HG02970 (cell line): ENCODE measurements at regions not wholly inside any gene's neighbourhood (a gene's known extent, or its start where the extent isn't known, plus 50 kb on each side); places are given as distances from the start of the nearest gene placed in this dataset.

Experiments used
- ATAC-seq: cut with Tn5 transposase; IDR thresholded peaks from one replicate; pipeline ENCODE4 v1.9.1; 2021; ENCODE audit warnings: mild to moderate bottlenecking, moderate library complexity, moderate number of reproducible peaks; ENCODE audit not compliant: unreplicated experiment, low FRiP score

DNA sequence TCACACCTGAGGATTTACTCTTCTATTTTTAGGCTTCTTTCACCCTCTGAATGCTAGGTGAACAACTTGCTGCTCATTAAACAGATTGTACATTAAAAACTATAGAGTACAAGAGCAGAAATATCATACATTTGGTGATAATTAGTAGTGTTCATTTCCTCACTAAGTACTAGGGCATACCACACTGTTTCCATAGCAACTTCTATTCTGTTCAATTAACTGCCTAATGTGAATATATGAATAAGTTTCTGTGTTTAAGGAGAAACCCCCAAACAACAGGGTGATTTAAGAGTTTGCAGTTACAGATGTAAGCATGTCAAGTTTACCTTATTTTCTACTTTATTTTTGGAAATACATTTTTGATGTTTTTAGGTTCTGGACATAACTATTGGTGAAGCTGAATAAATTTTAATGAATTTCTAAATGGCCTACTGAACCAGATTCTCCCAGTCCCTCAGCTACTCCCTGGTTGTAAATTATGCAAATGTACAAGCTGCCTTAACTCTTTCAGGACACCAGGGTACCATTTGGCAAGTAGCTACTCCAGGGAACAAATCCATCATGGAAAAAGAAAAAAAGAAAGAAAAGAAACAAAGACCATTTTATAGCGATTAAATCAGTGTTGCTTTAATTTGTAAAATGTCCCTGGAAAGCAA is 199.8 kb upstream of the NAV3 start:
- no peak for ATAC-seq

DNA sequence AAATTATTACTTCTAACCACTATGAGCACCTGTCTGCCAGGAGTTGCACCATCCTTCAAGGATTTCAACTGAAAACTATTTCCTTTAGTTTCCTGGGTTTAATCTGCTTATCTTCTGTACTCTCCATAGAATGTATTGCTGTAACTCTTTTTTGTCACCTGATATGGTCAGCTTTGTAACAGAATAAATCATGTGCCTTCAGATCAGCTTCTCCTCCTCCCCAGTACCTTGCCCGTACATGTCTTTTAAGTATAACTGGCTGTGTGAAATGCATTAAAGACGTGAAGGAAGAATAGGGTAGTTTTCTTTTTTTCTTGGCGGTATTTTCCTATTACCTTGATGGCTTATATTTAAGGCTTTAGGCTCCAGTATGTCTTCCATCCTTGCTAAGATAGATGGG is 200.3 kb upstream of the NAV3 start:
- ATAC-seq = no peak

DNA sequence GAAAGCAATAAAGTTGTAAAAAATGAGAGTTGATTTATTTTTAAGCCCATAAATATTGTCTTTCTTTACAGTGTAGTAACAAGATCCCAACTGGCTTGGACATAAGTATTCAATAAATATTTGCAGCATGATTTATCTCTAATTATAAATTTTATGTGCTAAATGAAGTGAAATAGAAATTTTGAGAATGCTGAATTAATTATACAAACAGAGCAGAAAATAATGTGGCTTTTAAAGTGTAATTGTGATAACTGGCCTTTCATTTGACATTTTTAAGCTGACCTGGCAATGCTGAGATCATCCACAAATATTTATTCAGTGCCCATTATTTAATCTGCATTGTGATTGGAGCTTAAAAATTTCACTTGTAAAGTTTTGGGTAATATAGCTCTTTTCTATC is 201.6 kb upstream of the NAV3 start:
- ATAC-seq = no peak

DNA sequence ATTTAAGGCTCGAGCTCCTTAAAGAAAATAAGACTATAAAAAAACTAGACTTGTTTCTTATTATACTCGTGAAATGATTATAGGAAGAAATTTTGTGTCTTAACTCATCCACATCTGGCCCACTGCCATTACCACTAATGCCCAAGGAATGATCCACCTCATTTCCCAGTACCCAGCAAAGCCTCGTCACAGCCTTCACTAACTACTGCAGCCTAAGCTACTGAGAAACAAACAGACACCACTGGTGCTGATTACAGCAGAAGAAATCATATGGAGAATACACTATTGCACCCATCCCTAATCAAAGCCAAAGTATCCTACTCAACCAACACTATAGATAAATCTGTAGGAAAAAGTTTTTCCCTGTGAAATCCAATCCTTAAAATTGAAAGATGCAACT is 205.3 kb upstream of the NAV3 start:
- ATAC-seq = no peak

DNA sequence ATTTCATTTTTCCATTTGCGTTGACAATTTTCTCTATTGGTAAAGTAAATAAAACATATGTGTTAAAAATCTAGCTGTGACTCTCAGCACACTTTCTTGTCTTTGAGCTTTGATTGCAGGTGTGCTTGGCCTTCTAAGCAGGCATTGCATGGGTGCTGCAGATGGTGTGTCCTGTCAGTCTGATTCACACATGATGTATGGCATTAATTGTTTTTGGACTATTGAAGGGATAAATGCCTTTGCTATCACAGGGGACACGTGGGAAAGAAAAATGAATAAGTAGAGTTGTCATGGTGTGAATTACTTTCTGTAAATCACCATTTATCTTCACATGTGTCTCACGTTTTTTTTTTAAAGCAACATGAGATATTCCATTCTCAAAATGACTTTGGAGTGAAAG is 211.3 kb upstream of the NAV3 start:
- ATAC-seq = no peak

DNA sequence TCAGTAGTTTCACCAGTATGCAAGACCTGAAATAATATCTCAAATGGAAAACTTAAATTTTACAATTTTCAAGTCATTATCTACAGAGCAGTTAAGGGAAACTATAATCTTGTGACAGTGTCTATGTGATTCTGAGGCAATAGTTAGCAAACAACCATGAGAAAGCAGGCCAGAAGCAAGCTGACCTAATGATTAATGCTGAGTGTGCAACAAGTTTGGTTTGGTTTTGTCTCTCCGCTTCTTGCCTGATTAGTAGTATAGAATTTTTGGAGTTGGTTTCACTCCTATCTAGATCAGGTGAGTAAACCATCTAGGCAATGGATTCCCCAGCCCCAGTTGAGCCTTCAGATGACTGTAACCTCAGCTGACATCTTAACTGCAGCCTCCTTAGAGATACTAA is 212.9 kb upstream of the NAV3 start:
- no peak for ATAC-seq

DNA sequence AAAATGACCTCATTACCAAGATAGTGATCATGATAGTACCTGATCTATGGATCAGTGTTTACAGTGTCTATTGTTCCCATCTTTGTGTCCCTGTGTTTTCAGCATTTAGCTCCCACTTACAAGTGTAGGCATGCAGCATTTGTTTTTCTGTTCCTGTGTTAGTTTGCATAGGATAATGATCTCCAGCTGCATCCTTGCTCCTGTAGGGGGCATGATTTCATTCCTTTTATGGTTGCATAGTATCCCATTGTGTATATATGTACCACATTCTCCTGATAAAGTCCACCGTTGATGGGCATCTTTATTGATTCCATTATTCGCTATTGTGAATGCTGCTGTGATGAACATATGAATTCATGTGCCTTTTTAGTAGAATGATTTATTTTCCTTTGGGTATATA is 215.4 kb upstream of the NAV3 start:
- no peak for ATAC-seq

DNA sequence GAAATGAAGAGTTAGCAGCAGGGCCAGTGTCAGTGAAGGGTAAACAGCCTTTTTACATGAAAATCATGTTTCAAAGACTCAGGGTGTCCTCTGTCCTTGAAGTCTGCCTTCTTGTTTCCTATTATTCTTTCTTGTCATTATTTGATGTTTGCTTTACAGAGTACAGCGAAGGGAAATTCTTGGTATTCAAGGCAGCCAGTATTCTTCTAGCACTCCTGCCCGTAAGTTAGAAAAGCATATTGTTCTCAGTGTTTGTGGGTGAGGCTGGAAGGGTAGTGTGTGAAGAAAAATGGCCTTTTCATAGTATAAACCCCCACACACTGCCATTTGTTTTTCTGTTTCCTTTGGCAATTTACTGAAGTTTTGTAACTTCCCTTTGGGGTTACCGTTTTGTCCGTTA is 217.3 kb upstream of the NAV3 start:
- ATAC-seq = no peak

DNA sequence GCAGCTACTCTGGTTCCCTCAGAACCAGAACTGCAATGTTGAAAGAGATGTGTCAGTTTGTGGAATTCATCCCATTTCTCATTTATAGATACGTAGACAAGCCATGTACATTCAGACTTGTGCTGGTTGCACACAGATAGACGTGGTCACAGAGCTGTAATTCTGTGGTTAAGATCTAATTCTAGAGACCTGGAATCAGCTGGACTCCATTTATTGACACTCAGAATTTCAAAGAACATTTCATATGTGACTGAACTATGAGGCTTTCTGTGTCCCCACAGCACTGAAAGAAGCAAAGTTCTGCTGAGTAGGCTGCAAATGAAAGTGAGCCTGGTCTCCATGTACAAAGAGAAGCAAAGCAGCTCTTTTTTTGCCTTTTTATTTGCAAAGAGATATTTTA is 220.2 kb upstream of the NAV3 start:
- no peak for ATAC-seq

DNA sequence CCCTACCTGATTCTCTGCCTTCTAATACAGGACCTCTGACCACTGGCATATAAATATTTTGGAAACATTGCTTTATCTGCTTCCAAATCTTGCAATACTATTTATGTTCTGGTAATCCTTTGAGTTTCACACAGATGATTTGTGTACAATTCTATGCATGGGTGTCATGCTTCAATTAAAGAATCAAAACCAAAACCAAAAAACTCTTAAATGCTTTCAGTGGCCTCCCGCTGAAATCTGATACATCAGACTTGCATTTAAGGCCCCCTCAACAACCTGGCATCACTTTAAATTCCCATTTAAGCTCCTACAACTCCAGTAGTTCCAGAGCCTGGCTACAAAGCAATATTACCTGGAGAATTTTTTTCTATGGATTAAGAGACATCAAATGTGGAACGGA is 221.7 kb upstream of the NAV3 start:
- no peak for ATAC-seq

DNA sequence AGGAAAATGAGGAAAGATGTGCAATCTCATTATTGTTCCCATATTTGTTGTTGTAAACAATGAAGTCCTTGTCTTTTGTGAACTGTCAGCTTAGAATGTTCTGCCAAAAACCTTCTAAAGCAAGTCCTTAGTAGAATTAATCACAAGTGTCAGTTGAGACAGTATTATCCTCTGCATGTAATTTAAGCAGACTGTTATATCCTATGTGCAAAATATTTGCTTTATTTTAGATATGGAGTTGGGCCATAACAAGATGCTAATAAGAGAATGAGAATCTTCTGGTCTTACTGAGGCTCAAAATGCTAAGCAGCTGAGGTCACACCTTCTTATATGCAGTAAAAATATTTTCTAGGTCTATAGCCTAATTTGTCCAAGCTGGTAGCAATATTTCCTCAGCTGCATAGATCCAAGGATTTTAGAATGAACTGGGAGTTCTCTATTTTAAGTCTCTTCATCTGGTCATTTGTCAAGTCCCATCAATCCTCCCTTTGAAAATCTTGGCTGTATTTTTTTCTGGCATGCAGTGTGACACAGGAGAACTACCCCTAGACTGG is 222.3 kb upstream of the NAV3 start:
- ATAC-seq = no peak

DNA sequence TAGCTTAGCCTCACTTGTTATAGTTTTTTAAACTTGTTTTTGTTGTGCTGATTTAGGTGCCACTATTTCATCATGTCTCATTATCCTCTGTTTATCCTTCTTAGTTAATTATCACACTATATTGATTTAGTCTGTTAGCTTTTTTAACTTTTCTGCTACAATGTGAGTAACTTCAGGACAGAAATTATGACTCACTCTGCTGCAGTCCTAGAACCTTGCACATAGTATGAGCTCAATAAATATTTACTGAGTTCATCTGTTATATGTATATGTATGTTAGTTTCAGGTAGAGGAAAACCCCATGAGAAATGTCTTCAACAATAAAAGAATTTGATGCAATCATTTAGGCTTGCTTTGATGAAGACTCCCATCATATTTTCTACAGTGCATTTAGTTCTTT is 224.3 kb upstream of the NAV3 start:
- no peak for ATAC-seq

DNA sequence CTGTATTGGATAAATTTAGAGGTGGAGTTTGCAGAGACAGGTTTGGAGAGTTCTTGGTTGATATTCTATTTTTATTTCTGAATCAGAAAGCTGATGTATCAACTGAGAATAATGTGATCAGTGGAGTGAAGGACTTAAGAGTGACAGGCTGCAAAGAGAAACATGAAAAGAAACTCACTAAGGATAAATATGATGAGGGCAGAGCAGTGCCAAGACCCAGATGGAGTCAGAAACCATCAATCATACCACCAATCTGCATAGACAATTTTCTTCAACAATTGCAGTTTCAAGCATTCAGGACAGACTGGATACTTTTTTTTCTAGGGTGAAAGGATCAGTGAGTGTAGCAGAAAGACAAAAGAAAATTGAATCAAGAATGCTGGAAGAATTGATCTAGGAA is 226.7 kb upstream of the NAV3 start:
- no peak for ATAC-seq

DNA sequence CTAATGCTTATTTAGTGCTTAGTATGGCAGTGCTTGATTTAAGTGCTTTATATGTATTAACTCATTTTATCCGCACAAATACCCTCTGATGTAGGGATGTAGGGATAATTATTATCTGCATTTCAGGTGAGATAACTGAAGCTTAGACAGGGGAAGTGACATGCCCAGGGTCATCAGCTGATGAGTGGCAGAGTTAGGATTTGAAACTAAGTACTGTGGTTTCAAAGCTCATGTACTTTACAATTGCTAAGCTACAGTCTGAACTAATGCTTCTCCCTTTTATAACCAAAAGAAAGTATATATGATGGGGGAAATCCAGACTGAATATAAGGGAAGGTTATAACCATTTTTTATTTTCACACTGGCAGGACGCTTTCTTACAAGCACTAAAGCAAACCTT is 229.6 kb upstream of the NAV3 start:
- no peak for ATAC-seq

DNA sequence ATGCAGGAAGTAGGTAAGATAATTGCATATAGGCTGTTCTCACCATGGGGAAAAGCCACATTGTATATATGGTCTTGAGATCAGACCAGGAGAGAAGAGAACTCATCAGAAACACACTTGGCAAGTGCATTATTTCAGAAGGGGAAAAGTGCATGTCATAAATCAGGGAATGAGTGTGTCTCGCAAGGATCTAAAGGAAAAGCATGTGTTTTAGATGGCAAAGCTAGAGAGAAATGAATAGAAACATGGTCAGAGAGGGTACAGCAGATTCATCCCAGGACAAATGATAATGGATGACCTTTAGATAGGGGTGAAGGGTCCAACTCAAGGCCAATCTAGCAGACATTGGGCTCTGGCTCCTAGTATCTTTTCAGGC is 230.2 kb upstream of the NAV3 start:
- peak; percentile 23 for ATAC-seq

DNA sequence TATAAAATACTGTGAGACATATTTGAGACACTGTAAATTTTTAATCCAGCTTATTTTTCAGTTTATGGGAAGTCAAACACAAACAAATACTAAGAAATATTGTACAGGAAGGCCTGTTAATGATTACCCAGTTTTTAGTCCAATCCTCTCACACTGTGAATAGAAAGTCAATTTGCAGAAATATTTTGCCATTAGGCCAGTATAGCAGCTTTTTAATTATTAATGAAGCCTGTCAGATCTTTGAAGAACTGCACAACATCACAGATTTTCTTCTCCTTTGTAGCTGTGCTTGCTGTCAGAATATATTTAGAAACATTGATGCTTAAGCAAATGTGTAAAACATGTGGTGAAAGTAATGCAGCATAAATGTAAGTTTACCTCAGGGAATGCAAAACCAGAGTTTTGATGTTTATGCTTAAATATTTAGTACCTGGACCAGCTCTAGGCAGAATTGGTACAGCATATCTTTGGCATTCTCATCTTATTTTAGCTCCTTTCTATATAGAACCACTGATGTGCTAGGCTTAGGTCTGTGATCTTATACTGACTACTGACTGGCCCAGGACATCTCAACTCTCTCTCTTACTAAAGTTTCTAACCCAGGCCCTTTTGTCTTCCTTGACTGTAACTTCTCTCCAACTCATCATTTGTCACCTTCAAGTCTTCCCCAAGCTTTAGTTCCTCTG is 230.8 kb upstream of the NAV3 start:
- ATAC-seq = peak; percentile 91

DNA sequence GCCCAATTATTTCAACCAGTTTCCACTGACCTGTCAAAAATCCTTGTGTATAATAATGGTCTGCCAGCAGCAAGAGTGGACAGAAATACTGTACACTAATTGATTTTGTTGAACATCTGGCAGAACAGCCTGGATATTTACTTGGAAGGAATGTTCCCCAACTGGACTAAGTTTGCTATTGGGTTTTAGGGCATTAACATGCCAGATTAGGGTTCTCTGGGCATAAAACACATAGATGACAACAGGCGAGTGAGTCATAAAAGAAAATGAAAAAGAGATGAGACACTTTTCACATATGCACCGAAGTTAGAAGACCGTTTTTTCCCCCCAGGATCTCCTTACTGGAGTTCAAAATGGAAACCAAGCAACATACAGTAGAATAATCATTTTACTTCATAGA is 236.3 kb upstream of the NAV3 start:
- ATAC-seq = no peak

DNA sequence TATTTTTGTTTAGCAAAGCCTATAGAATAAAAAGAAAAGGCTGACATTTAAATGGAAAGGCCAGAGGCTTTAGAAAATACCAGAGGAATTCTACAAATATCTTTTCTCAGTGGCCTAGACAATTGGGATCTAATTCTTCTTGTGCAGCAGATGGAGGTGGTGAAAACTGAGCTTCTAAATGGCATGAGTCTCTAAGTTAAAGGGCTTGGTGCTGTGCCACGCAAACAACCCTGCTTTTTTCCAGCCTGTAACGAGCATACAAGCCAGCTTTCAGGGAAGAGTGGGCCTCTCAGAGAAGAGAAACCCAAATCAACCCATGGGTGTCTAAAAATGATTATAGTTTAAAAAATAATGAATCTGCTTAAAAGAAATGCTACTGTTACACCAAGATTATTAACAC is 237.9 kb upstream of the NAV3 start:
- ATAC-seq = no peak

DNA sequence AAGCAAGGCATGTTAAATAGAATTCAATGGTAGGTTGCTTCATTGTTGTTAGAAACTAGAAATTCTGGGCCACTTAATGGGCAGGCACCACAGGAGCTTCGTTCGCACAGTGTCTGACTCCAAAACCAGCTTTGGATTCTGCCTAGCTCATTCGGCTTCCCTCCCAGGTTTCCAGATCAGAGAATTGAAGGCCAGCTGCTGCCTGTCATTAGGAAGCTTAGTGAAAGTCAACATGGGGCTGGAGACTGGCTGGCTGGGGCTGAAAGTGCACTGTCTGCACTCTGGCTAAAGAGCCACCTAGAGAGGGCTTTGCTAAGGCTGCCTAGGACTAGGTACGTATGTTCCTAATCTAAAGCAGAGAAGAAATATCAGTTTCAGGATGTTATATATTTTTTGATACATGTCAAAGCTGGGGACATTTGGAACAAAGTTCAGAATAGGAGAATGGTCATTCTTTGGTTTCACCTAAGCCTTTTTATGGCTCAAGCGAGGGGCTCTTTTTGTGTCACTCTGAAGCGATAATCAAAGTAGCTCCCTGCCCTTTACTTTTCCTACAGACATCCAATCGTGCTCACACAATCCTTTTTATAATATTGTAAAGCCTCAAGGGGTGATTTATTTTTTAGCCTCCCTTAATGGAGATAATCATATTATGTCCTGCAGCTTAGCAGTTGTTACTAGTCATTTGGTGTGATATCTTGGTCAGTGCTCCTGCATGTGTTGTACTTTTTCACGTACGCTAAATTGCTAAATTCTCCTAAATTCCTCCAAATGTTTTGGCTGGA is 238.5 kb upstream of the NAV3 start:
- ATAC-seq = no peak

DNA sequence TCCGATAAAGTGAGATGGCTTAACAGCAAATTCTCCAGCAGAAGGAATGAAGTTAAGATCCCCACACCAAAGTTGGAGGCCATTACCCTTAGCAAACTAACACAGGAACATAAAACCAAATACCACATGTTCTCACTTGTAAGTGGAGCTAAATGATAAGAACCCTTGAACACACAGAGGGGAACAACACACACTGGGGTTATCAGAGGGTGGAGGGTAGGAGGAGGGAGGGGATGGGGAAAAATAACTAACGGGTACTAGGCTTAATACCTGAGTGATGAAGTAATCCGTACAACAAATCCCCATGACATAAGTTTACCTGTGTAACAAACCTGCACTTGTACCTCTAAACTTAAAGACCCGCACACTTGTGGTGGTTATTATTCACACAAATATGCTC is 240.4 kb upstream of the NAV3 start:
- no peak for ATAC-seq

DNA sequence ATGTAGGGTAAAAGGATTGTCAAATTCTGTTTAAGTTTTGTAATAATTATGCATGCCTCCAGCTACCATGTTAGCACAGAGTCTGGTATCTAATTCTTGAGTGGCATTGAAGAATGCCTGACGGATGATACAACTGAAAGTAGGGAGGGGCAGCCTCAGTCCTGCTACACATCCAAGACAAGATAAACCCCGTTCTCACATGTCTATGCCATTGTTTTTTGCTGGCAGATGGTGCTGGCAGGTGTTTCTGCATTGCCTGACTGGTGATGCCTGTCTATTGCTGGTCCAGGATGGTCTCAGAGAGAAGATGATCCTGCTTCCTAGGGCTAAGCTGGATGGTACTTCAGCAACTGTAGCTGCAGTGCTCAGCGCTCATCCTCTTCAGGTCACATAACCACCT is 245.8 kb upstream of the NAV3 start:
- ATAC-seq = no peak
